IPS-15b (cell line): ENCODE measurements at regions not wholly inside any gene's neighbourhood (a gene's known extent, or its start where the extent isn't known, plus 50 kb on each side); places are given as distances from the start of the nearest gene placed in this dataset.

Experiments
- H3K27me3 ChIP-seq: one replicate; pipeline ENCODE4 v1.6.1; 2013; ENCODE audit warnings: low read length; ENCODE audit not compliant: control insufficient read depth, insufficient read depth
- H3K36me3 ChIP-seq: one replicate; pipeline ENCODE4 v1.6.1; 2013; ENCODE audit warnings: low read length; ENCODE audit not compliant: control insufficient read depth, insufficient read depth
- H3K4me1 ChIP-seq: one replicate; pipeline ENCODE4 v1.6.1; 2013; ENCODE audit warnings: mild to moderate bottlenecking, low read length; ENCODE audit not compliant: control insufficient read depth, insufficient read depth
- H3K4me3 ChIP-seq: one replicate; pipeline ENCODE4 v1.5.1; 2013; ENCODE audit warnings: low read depth, low read length
- H3K9ac ChIP-seq: one replicate; pipeline ENCODE4 v1.6.1; 2013; ENCODE audit warnings: low read depth, mild to moderate bottlenecking, low read length
- H3K9me3 ChIP-seq: one replicate; pipeline ENCODE4 v1.6.1; 2013; ENCODE audit warnings: mild to moderate bottlenecking, low read length; ENCODE audit not compliant: control insufficient read depth, insufficient read depth

GRCh38 chr19:30671367-30671619 lies 299.1 kb downstream of the ZNF536 start:
- Histone ChIP-seq H3K9me3 (no peaks in the 10 kb centered on the region), H3K36me3 (no peaks in the 10 kb centered on the region), H3K4me3 (no peak overlapping the region), H3K27me3 (peaks cover 2% of the 10 kb centered on the region), H3K9ac (no peak overlapping the region), H3K4me1 (no peaks in the 10 kb centered on the region)

DNA sequence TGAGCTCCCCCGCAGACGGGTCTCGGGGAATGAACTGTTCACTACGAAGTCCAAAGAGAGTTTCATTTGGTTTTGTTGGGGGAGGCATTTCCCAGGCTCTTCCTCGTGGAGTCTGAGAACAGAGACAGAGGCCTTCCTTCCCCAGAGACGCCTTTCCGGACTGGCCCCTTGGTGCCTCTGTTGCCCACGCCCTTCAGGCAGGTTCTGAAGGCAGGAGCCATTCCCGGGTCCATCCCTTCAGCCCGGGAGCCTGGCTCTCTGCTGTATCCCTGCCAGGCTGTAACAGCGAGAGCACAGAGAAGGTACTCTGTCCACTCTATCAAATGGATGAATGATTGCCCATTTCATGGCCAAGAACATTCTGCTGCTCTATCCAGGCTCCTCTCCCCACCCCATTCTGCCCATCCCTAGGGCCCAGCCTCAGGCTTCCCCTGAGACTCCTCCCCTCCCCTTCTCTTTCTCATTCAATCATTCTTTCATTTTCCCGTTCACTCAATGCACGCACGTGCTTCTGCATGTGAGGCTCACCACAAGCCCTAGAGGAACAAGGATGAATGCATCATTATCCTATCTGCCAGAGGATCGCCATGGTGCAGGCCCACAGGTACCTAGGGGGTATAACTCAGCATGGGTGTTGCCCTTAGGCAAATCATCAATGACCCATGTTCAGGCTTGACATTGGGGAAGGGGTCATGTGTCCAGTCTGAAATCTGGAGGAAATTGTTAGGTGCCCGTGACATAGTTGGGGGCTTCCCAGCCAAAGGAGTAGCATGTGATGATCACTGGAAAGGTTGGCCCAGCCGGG lies 298.6 kb downstream of the ZNF536 start:
- peaks cover 2% of the 10 kb centered on the region for H3K27me3 ChIP-seq
- no peak overlapping the region for H3K9ac ChIP-seq
- H3K4me3 ChIP-seq = no peak overlapping the region
- H3K36me3 ChIP-seq = no peaks in the 10 kb centered on the region
- no peaks in the 10 kb centered on the region for H3K4me1 ChIP-seq
- H3K9me3 ChIP-seq = no peaks in the 10 kb centered on the region

DNA sequence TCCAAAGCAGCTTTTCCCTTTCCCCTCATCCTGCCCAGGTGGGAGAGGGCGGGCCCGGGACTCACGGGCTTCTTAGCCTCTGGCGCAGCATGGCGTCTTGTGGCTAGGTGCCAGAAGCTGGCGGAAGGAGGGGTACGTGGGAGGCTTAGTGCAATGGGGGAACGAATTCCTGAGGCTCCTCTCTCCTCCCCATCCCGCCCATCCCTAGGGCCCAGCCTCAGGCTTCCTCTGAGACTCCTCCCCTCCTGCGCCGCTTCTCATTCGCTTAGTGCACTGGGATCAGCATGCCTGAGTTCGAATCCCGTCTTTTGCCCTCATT lies 297.8 kb downstream of the ZNF536 start:
- Histone ChIP-seq H3K4me1 (no peaks in the 10 kb centered on the region), H3K4me3 (no peak overlapping the region), H3K27me3 (peaks cover 2% of the 10 kb centered on the region), H3K9me3 (no peaks in the 10 kb centered on the region), H3K36me3 (no peaks in the 10 kb centered on the region), H3K9ac (no peak overlapping the region)

- Histone ChIP-seq H3K9ac (no peak overlapping the region), H3K4me1 (no peaks in the 10 kb centered on the region), H3K36me3 (no peaks in the 10 kb centered on the region), H3K4me3 (peak overlapping the region; percentile 39), H3K27me3 (peaks cover 2% of the 10 kb centered on the region), H3K9me3 (no peaks in the 10 kb centered on the region)
Measured at GRCh38 chr19:30669329-30670010, 297.3 kb downstream of the ZNF536 start.

DNA sequence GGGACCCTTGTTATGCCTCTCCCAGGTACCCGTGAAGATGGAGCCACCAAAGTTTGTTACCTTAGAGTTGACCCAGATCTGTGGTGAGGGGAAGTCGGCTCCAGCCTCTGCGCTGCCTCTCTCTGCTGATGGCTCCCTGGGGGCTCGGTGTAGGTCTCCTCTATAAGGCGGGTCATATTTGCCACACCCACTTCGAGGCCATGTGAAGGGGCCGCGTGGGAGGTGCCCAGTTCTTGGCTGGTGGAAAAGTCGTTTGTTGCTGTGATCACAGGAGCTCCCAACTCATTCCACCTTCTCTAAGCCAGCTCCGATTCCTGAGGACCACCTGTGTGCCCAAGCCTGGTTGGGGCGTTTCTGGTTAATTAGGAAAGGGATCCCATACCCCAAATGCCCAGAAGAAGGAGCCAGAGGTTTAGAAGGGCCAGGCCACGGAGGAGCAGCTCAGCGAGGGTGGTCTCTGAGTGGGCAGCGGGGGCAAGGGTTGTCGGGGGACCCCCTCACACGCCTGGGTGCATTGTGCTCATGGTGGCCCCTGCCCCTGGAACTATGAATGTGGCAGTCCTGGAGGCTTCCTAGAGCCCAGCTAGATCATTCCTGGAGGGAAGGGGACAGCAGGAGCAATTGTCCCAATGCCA lies 296.5 kb downstream of the ZNF536 start:
- H3K36me3 ChIP-seq = no peaks in the 10 kb centered on the region
- H3K9ac ChIP-seq = no peak overlapping the region

DNA sequence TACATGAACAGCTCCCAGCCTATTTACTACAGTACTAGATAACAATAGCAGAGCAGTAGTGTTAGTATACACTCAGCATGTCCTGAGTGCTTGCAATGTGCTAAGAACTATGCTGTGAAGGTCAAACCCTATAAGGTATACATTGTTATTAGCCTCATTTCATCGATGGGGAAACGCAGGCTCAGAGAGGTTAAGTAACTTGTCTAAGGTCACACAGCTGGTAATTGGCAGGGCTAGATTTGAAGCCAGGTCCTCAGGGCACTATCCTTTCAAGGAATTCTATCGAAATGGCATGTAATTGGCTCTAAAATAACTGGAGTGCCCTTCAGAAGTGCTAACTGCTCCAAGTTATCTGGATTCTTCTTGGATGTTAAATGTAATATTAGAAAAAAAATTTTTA lies 295.6 kb downstream of the ZNF536 start:
- H3K9ac ChIP-seq = no peak overlapping the region
- H3K4me1 ChIP-seq = no peaks in the 10 kb centered on the region
- no peak overlapping the region for H3K4me3 ChIP-seq
- peaks cover 2% of the 10 kb centered on the region for H3K27me3 ChIP-seq
- no peaks in the 10 kb centered on the region for H3K36me3 ChIP-seq
- H3K9me3 ChIP-seq = no peaks in the 10 kb centered on the region

More for the DNA sequence above, 296.5 kb downstream of the ZNF536 start:
- no peaks in the 10 kb centered on the region for H3K4me1 ChIP-seq
- H3K27me3 ChIP-seq = peaks cover 2% of the 10 kb centered on the region
- H3K9me3 ChIP-seq = no peaks in the 10 kb centered on the region
- peak overlapping the region; percentile 39 for H3K4me3 ChIP-seq

GRCh38 chr19:30667227-30667626 lies 295.0 kb downstream of the ZNF536 start:
- Histone ChIP-seq H3K27me3 (peaks cover 2% of the 10 kb centered on the region), H3K36me3 (no peaks in the 10 kb centered on the region), H3K4me3 (no peak overlapping the region), H3K4me1 (peaks cover 4% of the 10 kb centered on the region), H3K9ac (no peak overlapping the region), H3K9me3 (no peaks in the 10 kb centered on the region)

GRCh38 chr19:30666301-30666803 lies 294.2 kb downstream of the ZNF536 start:
- Histone ChIP-seq H3K9me3 (no peaks in the 10 kb centered on the region), H3K9ac (no peak overlapping the region), H3K27me3 (peaks cover 2% of the 10 kb centered on the region), H3K4me3 (peak overlapping the region; percentile 11), H3K4me1 (peaks cover 5% of the 10 kb centered on the region), H3K36me3 (no peaks in the 10 kb centered on the region)

- no peak overlapping the region for H3K4me3 ChIP-seq
- H3K9me3 ChIP-seq = no peaks in the 10 kb centered on the region
- no peak overlapping the region for H3K9ac ChIP-seq
- H3K4me1 ChIP-seq = peaks cover 5% of the 10 kb centered on the region
- H3K27me3 ChIP-seq = peaks cover 2% of the 10 kb centered on the region
- no peaks in the 10 kb centered on the region for H3K36me3 ChIP-seq
Measured at GRCh38 chr19:30665449-30665848, 293.3 kb downstream of the ZNF536 start.

- H3K27me3 ChIP-seq = peaks cover 2% of the 10 kb centered on the region
- no peak overlapping the region for H3K4me3 ChIP-seq
- no peaks in the 10 kb centered on the region for H3K9me3 ChIP-seq
- no peak overlapping the region for H3K9ac ChIP-seq
- H3K4me1 ChIP-seq = peaks cover 5% of the 10 kb centered on the region
- H3K36me3 ChIP-seq = no peaks in the 10 kb centered on the region
Measured at GRCh38 chr19:30663611-30664174, 291.5 kb downstream of the ZNF536 start.

DNA sequence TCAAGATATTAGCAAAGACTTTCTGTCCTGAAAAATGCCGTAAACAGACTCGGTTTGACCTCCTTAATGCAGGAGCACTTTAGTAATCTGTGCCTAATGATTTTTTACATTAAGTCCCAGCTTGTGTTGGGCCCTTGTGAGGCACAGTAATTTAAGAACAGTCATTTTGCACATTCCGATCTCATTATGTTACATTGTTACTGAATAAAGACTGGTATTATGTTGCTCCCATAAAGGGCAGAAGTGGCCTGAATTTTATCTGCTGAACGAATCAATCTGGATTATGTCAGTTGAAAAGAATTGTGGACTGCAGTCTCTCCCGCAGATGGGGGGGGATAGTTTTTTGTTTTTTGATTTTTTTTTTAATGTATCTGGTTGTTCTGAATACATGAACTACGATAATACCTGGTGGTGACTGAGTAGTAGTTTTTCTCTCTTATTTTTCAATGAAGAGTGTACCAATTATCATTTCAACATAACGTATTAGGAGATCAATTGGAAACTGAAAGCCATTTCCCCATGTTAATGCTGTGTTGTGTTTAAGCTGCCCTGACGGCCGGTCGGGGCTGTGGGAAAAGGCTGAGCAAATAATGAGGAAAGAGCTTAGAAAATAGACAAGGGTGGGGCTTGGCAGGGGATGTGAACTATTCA lies 290.2 kb downstream of the ZNF536 start:
- no peak overlapping the region for H3K4me3 ChIP-seq
- H3K9ac ChIP-seq = no peak overlapping the region
- H3K4me1 ChIP-seq = peaks cover 5% of the 10 kb centered on the region
- no peaks in the 10 kb centered on the region for H3K36me3 ChIP-seq
- no peaks in the 10 kb centered on the region for H3K9me3 ChIP-seq
- H3K27me3 ChIP-seq = no peaks in the 10 kb centered on the region
